ENCODE measurements at regions not wholly inside any gene's neighbourhood (a gene's known extent, or its start where the extent isn't known, plus 50 kb on each side); places are given as distances from the start of the nearest gene placed in this dataset.

GRCh38 chr9:28270156-28270555, 696.9 kb upstream of the C9orf72 start:
- DNase-seq (ENCODE audit: extremely low read depth, low read depth): no peak
- no peak for TF ChIP-seq CTCF (IDR thresholded peaks at IDR 0.05; ENCODE audit: low read depth, low read length)

GRCh38 chr9:28272127-28272526, 698.8 kb upstream of the C9orf72 start:
- TF ChIP-seq CTCF (IDR thresholded peaks at IDR 0.05; ENCODE audit: low read depth, low read length): no peak
- no peak for DNase-seq (ENCODE audit: extremely low read depth, low read depth)

GRCh38 chr9:28287455-28287854, 714.2 kb upstream of the C9orf72 start:
- DNase-seq (ENCODE audit: extremely low read depth, low read depth): no peak
- TF ChIP-seq CTCF (IDR thresholded peaks at IDR 0.05; ENCODE audit: low read depth, low read length): no peak

GRCh38 chr9:28289746-28290145, 716.5 kb upstream of the C9orf72 start:
- TF ChIP-seq CTCF (IDR thresholded peaks at IDR 0.05; ENCODE audit: low read depth, low read length): no peak
- no peak for DNase-seq (ENCODE audit: extremely low read depth, low read depth)

GRCh38 chr9:28293369-28294090, 720.2 kb upstream of the C9orf72 start:
- TF ChIP-seq CTCF (IDR thresholded peaks at IDR 0.05; ENCODE audit: low read depth, low read length): no peak
- no peak for DNase-seq (ENCODE audit: extremely low read depth, low read depth)

GRCh38 chr9:28301281-28301680, 728.0 kb upstream of the C9orf72 start:
- DNase-seq (ENCODE audit: extremely low read depth, low read depth): no peak
- TF ChIP-seq CTCF (IDR thresholded peaks at IDR 0.05; ENCODE audit: low read depth, low read length): no peak

- no peak for TF ChIP-seq CTCF (IDR thresholded peaks at IDR 0.05; ENCODE audit: low read depth, low read length)
- no peak for DNase-seq (ENCODE audit: extremely low read depth, low read depth)
Measured at GRCh38 chr9:28317745-28318144, 744.5 kb upstream of the C9orf72 start.

Measured in AG09319 (cell line).